Caco-2 (cell line): ENCODE measurements at regions not wholly inside any gene's neighbourhood (a gene's known extent, or its start where the extent isn't known, plus 50 kb on each side); places are given as distances from the start of the nearest gene placed in this dataset.

Experiments
- BruUV-seq: library from RNA; stranded (reverse); fragments of 400-500 nt; replicated peaks from 2 replicates; lab custom pipeline; 2021; lab: Mats Ljungman, UMichigan
- CTCF ChIA-PET: fragments of 300-600 bp; sonication (Branson Sonifier 250); formaldehyde crosslinking; loops from one replicate; lab custom pipeline; 2022; ENCODE audit warnings: antibody characterized with exemption; lab: Charles Lee
- POLR2A ChIA-PET: fragments of 300-600 bp; sonication (Branson Sonifier 250); formaldehyde crosslinking; loops from one replicate; lab custom pipeline; 2022; ENCODE audit warnings: antibody characterized with exemption; lab: Charles Lee
- DNase-seq, 2 experiments: peaks; one replicate each; pipeline versions ENCODE4 v3.0.0 to v3.0.0-alpha.2; 2020 to 2022
- H3K27me3 ChIP-seq: replicated peaks from 2 replicates; pipeline ENCODE4 v1.6.0; 2011; ENCODE audit warnings: low read length; ENCODE audit not compliant: control insufficient read depth, insufficient read depth
- H3K36me3 ChIP-seq: 2 replicates; pipeline ENCODE4 v1.5.1; 2011; ENCODE audit warnings: low read length; ENCODE audit not compliant: control insufficient read depth, insufficient read depth
- H3K4me1 ChIP-seq: fragments of 250-450 bp; sonication (Bioruptor Pico); 2 replicates; pipeline ENCODE4 v1.5.1; 2020; ENCODE audit warnings: mild to moderate bottlenecking
- H3K4me3 ChIP-seq: 2 replicates; pipeline ENCODE4 v1.5.1; 2011; ENCODE audit warnings: low read depth, mild to moderate bottlenecking, control low read depth, low read length
- H3K9me3 ChIP-seq: fragments of 250-450 bp; sonication (Bioruptor Pico); 2 replicates; pipeline ENCODE4 v1.5.1; 2020; ENCODE audit warnings: mild to moderate bottlenecking, moderate library complexity
- H3K27ac Mint-ChIP-seq: one replicate; pipeline ENCODE4 v1.8.0; 2022; ENCODE audit warnings: mixed read lengths; ENCODE audit not compliant: unreplicated experiment
- H3K27me3 Mint-ChIP-seq: one replicate; pipeline ENCODE4 v1.8.0; 2022; ENCODE audit warnings: mixed read lengths; ENCODE audit not compliant: insufficient read depth, unreplicated experiment
- H3K36me3 Mint-ChIP-seq: one replicate; pipeline ENCODE4 v1.8.0; 2022; ENCODE audit warnings: mild to moderate bottlenecking, mixed read lengths; ENCODE audit not compliant: insufficient read depth, unreplicated experiment
- H3K4me1 Mint-ChIP-seq: one replicate; pipeline ENCODE4 v1.8.0; 2022; ENCODE audit warnings: low read depth, mixed read lengths; ENCODE audit not compliant: unreplicated experiment
- H3K4me3 Mint-ChIP-seq: one replicate; pipeline ENCODE4 v1.8.0; 2022; ENCODE audit warnings: mild to moderate bottlenecking, moderate library complexity, mixed read lengths; ENCODE audit not compliant: unreplicated experiment
- H3K9me3 Mint-ChIP-seq: one replicate; pipeline ENCODE4 v1.8.0; 2022; ENCODE audit warnings: mixed read lengths; ENCODE audit not compliant: unreplicated experiment
- CTCF ChIP-seq, 2 experiments: fragments of 200-600 bp in 1 of 2; IDR thresholded peaks; 1 replicate in 1 of 2; 2 replicates in 1 of 2; pipeline versions ENCODE4 v1.5.1 to v1.8.0; 2011 to 2022; ENCODE audit warnings: antibody characterized with exemption in 1 of 2, control low read depth in 1 of 2, inconsistent platforms in 1 of 2, low read depth in 1 of 2, low read length in 1 of 2, mild to moderate bottlenecking in 1 of 2, moderate library complexity in 1 of 2; ENCODE audit not compliant: insufficient read depth in 1 of 2, severe bottlenecking in 1 of 2, unreplicated experiment in 1 of 2
- intact Hi-C: fragments of 100-400 bp; cut with micrococcal nuclease; formaldehyde crosslinking; loops from one replicate; pipeline ENCODE4 v1.10.0; 2022; ENCODE audit not compliant: unreplicated experiment

- Mint-ChIP-seq H3K9me3 (no peaks in the 10 kb centered on the region), H3K4me1 (no peaks in the 10 kb centered on the region), H3K27ac (no peak overlapping the region), H3K27me3 (peaks cover 15% of the 10 kb centered on the region), H3K4me3 (no peak overlapping the region), H3K36me3 (no peaks in the 10 kb centered on the region)
- no peak overlapping the region for H3K4me3 ChIP-seq
- intact Hi-C loops, result no loop called here
- no peaks in the 10 kb centered on the region for H3K27me3 ChIP-seq
- ChIA-PET CTCF (no interaction called here), POLR2A (no interaction called here)
- BruUV-seq, result no TSS peak
- no peaks in the 10 kb centered on the region; the same call in 1 of the 2 replicates for H3K9me3 ChIP-seq
- no peak for DNase-seq
- no peaks in the 10 kb centered on the region for H3K4me1 ChIP-seq
- no peaks in the 10 kb centered on the region for H3K36me3 ChIP-seq
- no peak for TF ChIP-seq CTCF (IDR thresholded peaks at IDR 0.05; ENCODE audit: insufficient read depth in 1 of 2, low read depth in 1 of 2, low read length in 1 of 2, severe bottlenecking in 1 of 2, unreplicated experiment in 1 of 2)
Measured at GRCh38 chr15:29356786-29357185, 87.2 kb upstream of the NSMCE3 start.

- no peaks in the 10 kb centered on the region for H3K27me3 ChIP-seq
Measured at GRCh38 chr15:29355477-29355876, 85.9 kb upstream of the NSMCE3 start.

GRCh38 chr15:29352402-29352801 is 82.8 kb upstream of the NSMCE3 start:
- Mint-ChIP-seq H3K4me3 (no peak overlapping the region), H3K36me3 (no peaks in the 10 kb centered on the region), H3K4me1 (no peaks in the 10 kb centered on the region), H3K9me3 (no peaks in the 10 kb centered on the region), H3K27me3 (peaks cover 12% of the 10 kb centered on the region), H3K27ac (no peak overlapping the region)
- ChIA-PET CTCF (no interaction called here), POLR2A (no interaction called here)
- no TSS peak for BruUV-seq
- no peaks in the 10 kb centered on the region for H3K4me1 ChIP-seq
- intact Hi-C loops, result no loop called here
- no peaks in the 10 kb centered on the region for H3K27me3 ChIP-seq
- H3K36me3 ChIP-seq, result no peaks in the 10 kb centered on the region
- no peaks in the 10 kb centered on the region; the same call in 1 of the 2 replicates for H3K9me3 ChIP-seq
- H3K4me3 ChIP-seq, result no peak overlapping the region
- no peak for TF ChIP-seq CTCF (IDR thresholded peaks at IDR 0.05; ENCODE audit: insufficient read depth in 1 of 2, low read depth in 1 of 2, low read length in 1 of 2, severe bottlenecking in 1 of 2, unreplicated experiment in 1 of 2)
- no peak for DNase-seq

More at GRCh38 chr15:29355477-29355876, 85.9 kb upstream of the NSMCE3 start:
- H3K36me3 ChIP-seq, result no peaks in the 10 kb centered on the region
- H3K4me3 Mint-ChIP-seq, result no peak overlapping the region
- ChIA-PET POLR2A (no interaction called here), CTCF (no interaction called here)
- no peak overlapping the region for H3K4me3 ChIP-seq
- H3K4me1 ChIP-seq, result no peaks in the 10 kb centered on the region
- no peaks in the 10 kb centered on the region; the same call in 1 of the 2 replicates for H3K9me3 ChIP-seq
- no peak overlapping the region for H3K27ac Mint-ChIP-seq
- H3K36me3 Mint-ChIP-seq, result no peaks in the 10 kb centered on the region
- no peaks in the 10 kb centered on the region for H3K9me3 Mint-ChIP-seq
- peaks cover 12% of the 10 kb centered on the region for H3K27me3 Mint-ChIP-seq
- no peak for DNase-seq
- no peaks in the 10 kb centered on the region for H3K4me1 Mint-ChIP-seq
- no peak for TF ChIP-seq CTCF (IDR thresholded peaks at IDR 0.05; ENCODE audit: insufficient read depth in 1 of 2, low read depth in 1 of 2, low read length in 1 of 2, severe bottlenecking in 1 of 2, unreplicated experiment in 1 of 2)
- no TSS peak for BruUV-seq
- intact Hi-C loops, result no loop called here
